ENCODE measurements at regions not wholly inside any gene's neighbourhood (a gene's known extent, or its start where the extent isn't known, plus 50 kb on each side); places are given as distances from the start of the nearest gene placed in this dataset.
A peak's percentile ranks its signal among the peaks of the same experiment; 100 is the strongest.

DNA sequence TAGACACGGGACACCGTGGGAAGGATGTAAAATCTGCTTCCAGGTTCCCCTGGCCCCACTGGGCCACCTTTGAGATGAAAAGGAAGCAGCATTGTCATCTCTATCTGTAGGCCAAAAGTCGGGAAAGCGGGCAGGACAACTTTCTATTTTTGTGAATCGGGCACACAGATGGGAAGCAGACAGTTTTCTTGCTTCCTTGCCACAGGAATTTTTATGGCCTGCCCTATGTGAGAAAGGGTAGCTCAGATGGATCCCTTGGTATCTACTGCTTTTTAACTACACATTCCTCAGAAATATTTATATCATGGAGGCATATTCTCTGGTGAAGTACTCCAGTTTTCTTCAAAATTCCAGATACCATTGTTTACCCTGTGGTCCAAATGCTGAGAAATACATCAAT, 735.5 kb downstream of the CBLN2 start:
- no peak for DNase-seq (ENCODE audit: unreplicated experiment)
- TF ChIP-seq, protein P1, sequence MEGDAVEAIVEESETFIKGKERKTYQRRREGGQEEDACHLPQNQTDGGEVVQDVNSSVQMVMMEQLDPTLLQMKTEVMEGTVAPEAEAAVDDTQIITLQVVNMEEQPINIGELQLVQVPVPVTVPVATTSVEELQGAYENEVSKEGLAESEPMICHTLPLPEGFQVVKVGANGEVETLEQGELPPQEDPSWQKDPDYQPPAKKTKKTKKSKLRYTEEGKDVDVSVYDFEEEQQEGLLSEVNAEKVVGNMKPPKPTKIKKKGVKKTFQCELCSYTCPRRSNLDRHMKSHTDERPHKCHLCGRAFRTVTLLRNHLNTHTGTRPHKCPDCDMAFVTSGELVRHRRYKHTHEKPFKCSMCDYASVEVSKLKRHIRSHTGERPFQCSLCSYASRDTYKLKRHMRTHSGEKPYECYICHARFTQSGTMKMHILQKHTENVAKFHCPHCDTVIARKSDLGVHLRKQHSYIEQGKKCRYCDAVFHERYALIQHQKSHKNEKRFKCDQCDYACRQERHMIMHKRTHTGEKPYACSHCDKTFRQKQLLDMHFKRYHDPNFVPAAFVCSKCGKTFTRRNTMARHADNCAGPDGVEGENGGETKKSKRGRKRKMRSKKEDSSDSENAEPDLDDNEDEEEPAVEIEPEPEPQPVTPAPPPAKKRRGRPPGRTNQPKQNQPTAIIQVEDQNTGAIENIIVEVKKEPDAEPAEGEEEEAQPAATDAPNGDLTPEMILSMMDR (IDR thresholded peaks at IDR 0.05; ENCODE audit: unreplicated experiment) = no peak
- no peak overlapping the region for H3K4me3 Mint-ChIP-seq (ENCODE audit: unreplicated experiment)
- no peak overlapping the region for H3K27ac Mint-ChIP-seq (ENCODE audit: low read depth, unreplicated experiment)
- H3K9me3 Mint-ChIP-seq (ENCODE audit: unreplicated experiment) = peaks cover 7% of the 10 kb centered on the region
- no peaks in the 10 kb centered on the region for H3K36me3 Mint-ChIP-seq (ENCODE audit: insufficient read depth, unreplicated experiment)
- POLR2A ChIA-PET = no interaction called here
- H3K27me3 Mint-ChIP-seq (ENCODE audit: insufficient read depth, unreplicated experiment) = peaks cover 11% of the 10 kb centered on the region
- H3K4me1 Mint-ChIP-seq (ENCODE audit: insufficient read depth, unreplicated experiment) = peaks cover 21% of the 10 kb centered on the region
- intact Hi-C loops (cut with micrococcal nuclease) = no loop called here
- CTCF ChIA-PET = no interaction called here
- BruUV-seq (replicated peaks) = no TSS peak

DNA sequence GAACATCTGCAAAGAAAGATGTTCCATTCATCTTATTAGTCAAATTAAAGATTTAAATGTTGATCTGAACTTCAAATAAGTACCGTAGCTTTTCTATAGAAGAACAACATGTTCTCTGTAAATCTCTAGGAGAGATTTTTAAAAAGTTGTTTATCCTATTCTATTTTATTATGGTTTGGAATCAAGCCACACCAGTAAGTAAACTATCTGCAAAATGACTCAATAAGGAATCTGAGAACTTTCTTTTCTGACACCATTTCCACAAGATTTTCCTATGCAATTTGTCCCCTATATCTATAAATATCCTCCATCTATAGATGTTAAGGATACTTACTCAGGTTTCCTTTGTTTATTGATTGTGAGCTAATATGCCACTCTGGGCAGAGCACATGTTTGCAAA, 736.6 kb downstream of the CBLN2 start:
- intact Hi-C loops (cut with micrococcal nuclease) = no loop called here
- DNase-seq (ENCODE audit: unreplicated experiment) = no peak

DNA sequence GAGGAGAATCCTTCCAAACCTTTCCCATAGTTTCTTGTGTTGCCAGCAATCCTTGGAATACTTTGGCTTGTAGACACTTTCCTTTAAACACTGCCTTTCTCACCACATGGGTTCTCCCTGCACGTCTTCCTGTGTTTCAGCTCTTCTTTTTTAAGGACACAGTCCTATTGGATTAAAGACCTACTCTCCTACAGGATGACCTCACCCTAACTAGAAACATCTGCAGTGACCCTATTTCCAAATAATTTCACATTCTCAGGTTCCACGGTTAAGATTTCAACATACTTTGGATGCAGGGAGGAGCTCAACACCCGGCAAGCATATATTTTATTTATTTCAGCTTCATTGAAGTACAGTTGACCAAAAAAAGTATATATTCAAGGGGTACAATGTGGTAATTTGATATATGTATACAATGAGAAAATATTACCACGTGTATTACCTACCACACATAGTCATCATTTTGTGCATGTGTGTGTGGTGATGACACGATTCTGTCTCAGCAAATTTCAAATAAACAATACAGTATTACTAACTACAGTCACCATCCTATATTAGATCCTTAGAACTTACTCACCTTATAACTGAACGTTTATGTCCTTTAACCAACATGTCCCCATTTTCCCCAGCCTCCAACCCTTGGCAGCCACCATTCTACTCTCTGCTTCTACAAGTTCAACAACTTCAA, 745.0 kb downstream of the CBLN2 start:
- Mint-ChIP-seq H3K27ac (ENCODE audit: low read depth, unreplicated experiment) (peak overlapping the region; percentile 14), H3K27me3 (ENCODE audit: insufficient read depth, unreplicated experiment) (no peaks in the 10 kb centered on the region), H3K36me3 (ENCODE audit: insufficient read depth, unreplicated experiment) (no peaks in the 10 kb centered on the region), H3K9me3 (ENCODE audit: unreplicated experiment) (no peaks in the 10 kb centered on the region), H3K4me1 (ENCODE audit: insufficient read depth, unreplicated experiment) (peaks cover 6% of the 10 kb centered on the region), H3K4me3 (ENCODE audit: unreplicated experiment) (no peak overlapping the region)
- DNase-seq (ENCODE audit: unreplicated experiment) = peak; percentile 42
- TF ChIP-seq, protein P1 (IDR thresholded peaks at IDR 0.05; ENCODE audit: unreplicated experiment) = no peak
- ChIA-PET POLR2A (interaction anchor here (0.6 to 0.7 kb wide), 2 partner anchors 10 to 22 kb away, joined by 3 read pairs; no protein-coding TSS in a partner anchor), CTCF (interaction anchor here (0.7 kb wide), 1 partner anchor 1019 kb away, joined by 3 read pairs; no protein-coding TSS in a partner anchor)
- no TSS peak for BruUV-seq (replicated peaks)
- intact Hi-C loops (cut with micrococcal nuclease) = no loop called here

More for the DNA sequence above, 736.6 kb downstream of the CBLN2 start:
- no TSS peak for BruUV-seq (replicated peaks)
- POLR2A ChIA-PET = interaction anchor here (0.7 kb wide), 1 partner anchor 53 kb away, joined by 3 read pairs; no protein-coding TSS in a partner anchor
- Mint-ChIP-seq H3K4me1 (ENCODE audit: insufficient read depth, unreplicated experiment) (peaks cover 21% of the 10 kb centered on the region), H3K4me3 (ENCODE audit: unreplicated experiment) (no peak overlapping the region), H3K27me3 (ENCODE audit: insufficient read depth, unreplicated experiment) (peaks cover under 1% of the 10 kb centered on the region), H3K9me3 (ENCODE audit: unreplicated experiment) (peaks cover 7% of the 10 kb centered on the region), H3K27ac (ENCODE audit: low read depth, unreplicated experiment) (no peak overlapping the region), H3K36me3 (ENCODE audit: insufficient read depth, unreplicated experiment) (no peaks in the 10 kb centered on the region)
- CTCF ChIA-PET = interaction anchor here (0.6 kb wide), 1 partner anchor 12 kb away, joined by 4 read pairs; no protein-coding TSS in a partner anchor
- TF ChIP-seq, protein P1 (IDR thresholded peaks at IDR 0.05; ENCODE audit: unreplicated experiment) = no peak

DNA sequence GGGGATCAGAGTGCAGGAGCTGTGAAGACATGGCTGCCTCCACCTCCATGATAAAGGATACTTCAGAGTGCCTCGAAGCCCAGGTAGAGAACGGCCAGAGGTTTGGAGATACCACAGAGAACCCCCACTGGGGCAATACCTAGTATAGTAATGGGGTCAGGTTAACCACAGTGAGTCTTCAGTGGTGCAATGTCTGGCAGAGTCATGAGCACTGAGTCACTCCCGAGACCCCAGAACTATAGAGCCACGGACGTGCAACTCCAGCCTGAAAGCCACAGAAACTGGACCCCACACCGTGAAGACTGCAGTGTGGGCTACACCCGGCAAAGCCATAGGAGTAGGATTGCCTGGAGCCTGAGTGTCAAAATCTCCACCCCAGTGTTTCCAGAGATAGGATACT, 746.6 kb downstream of the CBLN2 start:
- CTCF ChIA-PET = no interaction called here
- no peak for DNase-seq (ENCODE audit: unreplicated experiment)
- no peaks in the 10 kb centered on the region for H3K36me3 Mint-ChIP-seq (ENCODE audit: insufficient read depth, unreplicated experiment)
- no peaks in the 10 kb centered on the region for H3K9me3 Mint-ChIP-seq (ENCODE audit: unreplicated experiment)
- no peak overlapping the region for H3K27ac Mint-ChIP-seq (ENCODE audit: low read depth, unreplicated experiment)
- no peak overlapping the region for H3K4me3 Mint-ChIP-seq (ENCODE audit: unreplicated experiment)
- TF ChIP-seq, protein P1 (IDR thresholded peaks at IDR 0.05; ENCODE audit: unreplicated experiment) = no peak
- intact Hi-C loops (cut with micrococcal nuclease) = no loop called here
- H3K4me1 Mint-ChIP-seq (ENCODE audit: insufficient read depth, unreplicated experiment) = peaks cover 6% of the 10 kb centered on the region
- POLR2A ChIA-PET = no interaction called here
- no peaks in the 10 kb centered on the region for H3K27me3 Mint-ChIP-seq (ENCODE audit: insufficient read depth, unreplicated experiment)
- BruUV-seq (replicated peaks) = no TSS peak

Measured in MCF 10A (cell line).